DMS79 treated with DMSO at 0.1 percent for 48 hours (cell line): ENCODE measurements at regions not wholly inside any gene's neighbourhood (a gene's known extent, or its start where the extent isn't known, plus 50 kb on each side); places are given as distances from the start of the nearest gene placed in this dataset.

Experiments
- DNase-seq: peaks from one replicate; lab custom pipeline; 2025; lab: John Stamatoyannopoulos, UW

GRCh38 chr16:65956100-65956499, 410.4 kb upstream of the CDH5 start:
- DNase-seq = no peak

GRCh38 chr16:65954446-65954845, 412.0 kb upstream of the CDH5 start:
- no peak for DNase-seq

GRCh38 chr16:65950211-65950610, 416.3 kb upstream of the CDH5 start:
- no peak for DNase-seq

- DNase-seq = no peak
Observed at GRCh38 chr16:65948361-65948760, 418.1 kb upstream of the CDH5 start.

- no peak for DNase-seq
Observed at GRCh38 chr16:65947951-65948350, 418.5 kb upstream of the CDH5 start.

- no peak for DNase-seq
Observed at GRCh38 chr16:65945493-65945892, 421.0 kb upstream of the CDH5 start.

GRCh38 chr16:65944361-65944760, 422.1 kb upstream of the CDH5 start:
- DNase-seq = no peak

GRCh38 chr16:65940711-65941110, 425.8 kb upstream of the CDH5 start:
- DNase-seq = no peak

GRCh38 chr16:65938083-65938482, 428.4 kb upstream of the CDH5 start:
- no peak for DNase-seq

- no peak for DNase-seq
Observed at GRCh38 chr16:65937455-65937854, 429.0 kb upstream of the CDH5 start.

- no peak for DNase-seq
Observed at GRCh38 chr16:65936096-65936495, 430.4 kb upstream of the CDH5 start.

GRCh38 chr16:65934443-65934842, 432.0 kb upstream of the CDH5 start:
- no peak for DNase-seq

GRCh38 chr16:65933703-65934102, 432.8 kb upstream of the CDH5 start:
- no peak for DNase-seq

GRCh38 chr16:65932350-65933072, 434.0 kb upstream of the CDH5 start:
- no peak for DNase-seq

- DNase-seq = no peak
Observed at GRCh38 chr16:65922923-65923322, 443.6 kb upstream of the CDH5 start.

- DNase-seq = no peak
Observed at GRCh38 chr16:65919986-65920376, 446.5 kb upstream of the CDH5 start.

GRCh38 chr16:65919145-65919985, 447.1 kb upstream of the CDH5 start:
- no peak for DNase-seq

- DNase-seq = no peak
Observed at GRCh38 chr16:65917466-65917865, 449.0 kb upstream of the CDH5 start.

GRCh38 chr16:65916995-65917394, 449.5 kb upstream of the CDH5 start:
- DNase-seq = no peak

- DNase-seq = no peak
Observed at GRCh38 chr16:65910291-65910690, 456.2 kb upstream of the CDH5 start.

GRCh38 chr16:65909310-65910050, 457.0 kb upstream of the CDH5 start:
- DNase-seq = no peak

GRCh38 chr16:65908568-65908967, 457.9 kb upstream of the CDH5 start:
- DNase-seq = no peak

- DNase-seq = no peak
Observed at GRCh38 chr16:65905331-65905730, 461.2 kb upstream of the CDH5 start.
